CD4-positive, alpha-beta memory T cell (primary cell): ENCODE measurements at regions not wholly inside any gene's neighbourhood (a gene's known extent, or its start where the extent isn't known, plus 50 kb on each side); places are given as distances from the start of the nearest gene placed in this dataset.

Experiments
- CTCF ChIA-PET: fragments of 350-600 bp; sonication (Branson Sonifier 250); formaldehyde crosslinking; loops from one replicate; lab custom pipeline; 2021; ENCODE audit warnings: inconsistent platforms; ENCODE audit not compliant: partially characterized antibody; lab: Charles Lee
- POLR2A ChIA-PET: fragments of 350-600 bp; sonication (Branson Sonifier 250); formaldehyde crosslinking; loops from one replicate; lab custom pipeline; 2021; ENCODE audit not compliant: partially characterized antibody; lab: Charles Lee
- DNase-seq, 5 donors: peaks; one replicate each; pipeline versions ENCODE4 v3.0.0 to v3.0.0-alpha.2; 2020 to 2022; ENCODE audit warnings: mixed read lengths in 1 of 5
- H3K27ac ChIP-seq: one replicate; pipeline ENCODE4 v1.7.0; 2013; ENCODE audit warnings: low read depth, low read length
- H3K27me3 ChIP-seq: 2 replicates; pipeline ENCODE4 v1.7.0; 2013; ENCODE audit warnings: mild to moderate bottlenecking, low read length, moderate library complexity; ENCODE audit not compliant: insufficient read depth
- H3K36me3 ChIP-seq: 2 replicates; pipeline ENCODE4 v1.7.0; 2013; ENCODE audit warnings: mild to moderate bottlenecking, low read length, moderate library complexity; ENCODE audit not compliant: insufficient read depth
- H3K4me1 ChIP-seq: 2 replicates; pipeline ENCODE4 v1.7.0; 2013; ENCODE audit warnings: mild to moderate bottlenecking, low read length, moderate library complexity; ENCODE audit not compliant: insufficient read depth
- H3K4me3 ChIP-seq, 2 donors: one replicate each; pipeline ENCODE4 v1.7.0; 2013; ENCODE audit warnings: low read length in 2 of 2, mild to moderate bottlenecking in 1 of 2
- H3K9me3 ChIP-seq, 2 donors: one replicate each; pipeline ENCODE4 v1.7.0; 2013; ENCODE audit warnings: low read length in 2 of 2, control low read depth in 1 of 2; ENCODE audit not compliant: control insufficient read depth in 1 of 2
- H3K27ac Mint-ChIP-seq, 7 donors: one replicate each; pipeline ENCODE4 v1.8.0; 2020 to 2021; ENCODE audit warnings: mixed read lengths in 7 of 7, mild to moderate bottlenecking in 6 of 7, inconsistent platforms in 3 of 7, moderate library complexity in 3 of 7
- H3K27me3 Mint-ChIP-seq, 2 donors: one replicate each; pipeline ENCODE4 v1.8.0; 2020 to 2021; ENCODE audit warnings: mixed read lengths in 2 of 2
- H3K36me3 Mint-ChIP-seq, 2 donors: one replicate each; pipeline ENCODE4 v1.8.0; 2020 to 2021; ENCODE audit warnings: mixed read lengths in 2 of 2, inconsistent platforms in 1 of 2, mild to moderate bottlenecking in 1 of 2
- H3K4me1 Mint-ChIP-seq, 4 donors: one replicate each; pipeline ENCODE4 v1.8.0; 2020 to 2021; ENCODE audit warnings: mixed read lengths in 4 of 4, mild to moderate bottlenecking in 1 of 4
- H3K4me3 Mint-ChIP-seq, 8 donors: one replicate each; pipeline ENCODE4 v1.8.0; 2020 to 2021; ENCODE audit warnings: mixed read lengths in 8 of 8, mild to moderate bottlenecking in 7 of 8, moderate library complexity in 6 of 8, inconsistent platforms in 3 of 8
- H3K9me3 Mint-ChIP-seq, 8 donors: one replicate each; pipeline ENCODE4 v1.8.0; 2020 to 2021; ENCODE audit warnings: mixed read lengths in 8 of 8, mild to moderate bottlenecking in 5 of 8, inconsistent platforms in 3 of 8, moderate library complexity in 1 of 8
- intact Hi-C: fragments of 100-400 bp; cut with micrococcal nuclease; formaldehyde crosslinking; loops from one replicate; pipeline ENCODE4 v1.15.1; 2023

DNA sequence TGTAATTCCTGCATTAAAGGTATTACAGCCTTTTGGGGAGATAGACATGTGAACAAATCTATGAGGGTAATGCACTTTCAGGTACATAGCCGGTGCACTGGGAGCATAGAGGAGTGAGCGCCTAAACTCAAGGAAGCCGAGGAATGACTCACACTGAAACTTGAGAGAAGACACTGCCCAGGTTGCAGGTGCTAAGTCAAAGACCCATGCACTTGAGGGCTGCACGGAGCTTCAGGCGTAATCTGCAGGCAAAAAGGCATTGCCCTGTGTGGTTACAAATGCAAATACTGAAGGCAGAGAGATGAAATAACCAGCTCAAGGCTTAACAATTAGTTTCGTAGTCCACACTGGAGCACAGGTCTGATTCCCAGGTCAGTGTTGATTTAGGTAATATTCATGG lies 51.0 kb upstream of the OSBPL3 start:
- no peaks in the 10 kb centered on the region for H3K36me3 ChIP-seq
- Mint-ChIP-seq H3K27ac (peak overlapping the region in 4 of 7 donors; percentile 48 to 95 (median 76)), H3K4me1 (peaks cover 25 to 66% (median 56%) of the 10 kb centered on the region in 4 donors), H3K9me3 (peaks cover 0 to 8% (median 2%) of the 10 kb centered on the region in 8 donors), H3K4me3 (peak overlapping the region in 3 of 8 donors; percentile 24 to 44 (median 26)), H3K27me3 (no peaks in the 10 kb centered on the region), H3K36me3 (peaks cover 3 to 5% of the 10 kb centered on the region in 2 donors)
- POLR2A ChIA-PET = interaction anchor here (0.6 to 9.7 kb wide), 3 partner anchors 51 to 210 kb away, joined by 3 to 210 read pairs (median 6); partner anchors contain the start of gene OSBPL3
- no peak for DNase-seq
- H3K9me3 ChIP-seq = no peaks in the 10 kb centered on the region
- no peak overlapping the region for H3K27ac ChIP-seq
- H3K4me1 ChIP-seq = peaks cover 52% of the 10 kb centered on the region
- no peak overlapping the region for H3K4me3 ChIP-seq
- intact Hi-C loops = no loop called here
- H3K27me3 ChIP-seq = no peaks in the 10 kb centered on the region
- CTCF ChIA-PET = interaction anchor here (0.9 to 9.9 kb wide), 6 partner anchors 10 to 210 kb away, joined by 4 to 118 read pairs (median 22); partner anchors contain the start of gene OSBPL3
